Left lung (tissue), 4 donors: ENCODE measurements at regions not wholly inside any gene's neighbourhood (a gene's known extent, or its start where the extent isn't known, plus 50 kb on each side); places are given as distances from the start of the nearest gene placed in this dataset.
A peak's percentile ranks its signal among the peaks of the same experiment; 100 is the strongest.

Experiments used
- ATAC-seq: fragments of 200-7000 bp; cut with Tn5 transposase; one replicate; pipeline ENCODE4 v1.9.1; 2020; ENCODE audit warnings: moderate library complexity
- DNase-seq, 4 donors: peaks; one replicate each; pipeline ENCODE4 v3.0.0-alpha.2; 2013 to 2020
- H3K27ac ChIP-seq, 2 donors: fragments of 200-600 bp; sonication (generic) in 1 of 2; one replicate each; pipeline versions ENCODE4 v1.5.0 to v1.8.0; 2020 to 2021
- H3K27me3 ChIP-seq, 2 donors: fragments of 200-600 bp; sonication (generic) in 1 of 2; one replicate each; pipeline versions ENCODE4 v1.5.0 to v1.8.0; 2020 to 2021
- H3K36me3 ChIP-seq, 2 donors: fragments of 200-600 bp; sonication (generic) in 1 of 2; one replicate each; pipeline versions ENCODE4 v1.5.0 to v1.8.0; 2020 to 2021
- H3K4me1 ChIP-seq, 2 donors: fragments of 200-600 bp; one replicate each; pipeline ENCODE4 v1.8.0; 2021
- H3K4me3 ChIP-seq, 2 donors: fragments of 200-600 bp; sonication (generic) in 1 of 2; one replicate each; pipeline versions ENCODE4 v1.5.0 to v1.8.0; 2020 to 2021; ENCODE audit warnings: mild to moderate bottlenecking in 1 of 2
- H3K9me3 ChIP-seq, 2 donors: fragments of 200-600 bp; sonication (generic) in 1 of 2; one replicate each; pipeline versions ENCODE4 v1.5.0 to v1.8.0; 2020 to 2021
- CTCF ChIP-seq, 2 donors: fragments of 200-600 bp; sonication (generic) in 1 of 2; IDR thresholded peaks; one replicate each; pipeline versions ENCODE4 v1.5.0 to v1.8.0; 2021; ENCODE audit warnings: antibody characterized with exemption in 2 of 2
- intact Hi-C, 2 donors: fragments of 100-400 bp; cut with DNase I; formaldehyde crosslinking; loops; one replicate each; pipeline versions ENCODE4 v1.11.2 to v1.14.2; 2022
- donor health status: DM: no; HTN: yes; CAD: no.
- donor health status: DM: no; HTN: no; CAD: no.

GRCh38 chr12:71300772-71301675, 138.6 kb upstream of the LGR5 start:
- Histone ChIP-seq H3K27me3 (no peaks in the 10 kb centered on the region), H3K4me1 (no peaks in the 10 kb centered on the region), H3K9me3 (no peaks in the 10 kb centered on the region), H3K36me3 (no peaks in the 10 kb centered on the region), H3K4me3 (no peak overlapping the region), H3K27ac (no peak overlapping the region)
- intact Hi-C loops: no loop called here
- no peak for TF ChIP-seq CTCF (IDR thresholded peaks at IDR 0.05)
- DNase-seq (no peak), ATAC-seq (no peak)

- Histone ChIP-seq H3K4me1 (no peaks in the 10 kb centered on the region), H3K27ac (no peak overlapping the region), H3K36me3 (no peaks in the 10 kb centered on the region), H3K9me3 (no peaks in the 10 kb centered on the region), H3K27me3 (no peaks in the 10 kb centered on the region), H3K4me3 (no peak overlapping the region)
- ATAC-seq (peak; percentile 65), DNase-seq (no peak)
- intact Hi-C loops: no loop called here
- TF ChIP-seq CTCF (IDR thresholded peaks at IDR 0.05): no peak
Observed at GRCh38 chr12:71299541-71300376, 139.8 kb upstream of the LGR5 start.

GRCh38 chr12:71297930-71298329, 140.1 kb upstream of the TSPAN8 start:
- Histone ChIP-seq H3K9me3 (no peaks in the 10 kb centered on the region), H3K4me1 (no peaks in the 10 kb centered on the region), H3K4me3 (no peak overlapping the region), H3K27ac (peak overlapping the region in 1 of 2 donors; percentile 5), H3K27me3 (no peaks in the 10 kb centered on the region), H3K36me3 (no peaks in the 10 kb centered on the region)
- intact Hi-C loops: no loop called here
- TF ChIP-seq CTCF (IDR thresholded peaks at IDR 0.05): no peak
- ATAC-seq (no peak), DNase-seq (no peak)

- Histone ChIP-seq H3K36me3 (no peaks in the 10 kb centered on the region), H3K4me3 (no peak overlapping the region), H3K4me1 (no peaks in the 10 kb centered on the region), H3K9me3 (peaks cover 0 to 15% of the 10 kb centered on the region in 2 donors), H3K27ac (no peak overlapping the region), H3K27me3 (no peaks in the 10 kb centered on the region)
- DNase-seq (no peak), ATAC-seq (no peak)
- no peak for TF ChIP-seq CTCF (IDR thresholded peaks at IDR 0.05)
- intact Hi-C loops: no loop called here
Observed at GRCh38 chr12:71295953-71296352, 138.2 kb upstream of the TSPAN8 start.

GRCh38 chr12:71291746-71292145, 133.9 kb upstream of the TSPAN8 start:
- Histone ChIP-seq H3K36me3 (no peaks in the 10 kb centered on the region), H3K4me1 (no peaks in the 10 kb centered on the region), H3K4me3 (no peak overlapping the region), H3K27me3 (no peaks in the 10 kb centered on the region), H3K27ac (no peak overlapping the region), H3K9me3 (peaks cover 0 to 15% of the 10 kb centered on the region in 2 donors)
- DNase-seq: no peak
- intact Hi-C loops: no loop called here
- no peak for ATAC-seq
- no peak for TF ChIP-seq CTCF (IDR thresholded peaks at IDR 0.05)
